SK-N-SH (cell line): ENCODE measurements at regions not wholly inside any gene's neighbourhood (a gene's known extent, or its start where the extent isn't known, plus 50 kb on each side); places are given as distances from the start of the nearest gene placed in this dataset.
"Not testable (repeated sequence)": the region's sequence is repeated elsewhere in the genome, so short reads cannot be mapped to it uniquely, and the experiment has no call there.

ENCODE experiments used
- CTCF ChIA-PET: fragments of 300-600, 350-600 bp; formaldehyde crosslinking; extraction: SDS; loops from one replicate; lab custom pipeline; 2021; lab: Yijun Ruan, JAX
- POLR2A ChIA-PET: fragments of 350-600 bp; sonication (Branson Sonifier 250); formaldehyde crosslinking; extraction: SDS; loops from one replicate; lab custom pipeline; 2020; ENCODE audit warnings: antibody characterized with exemption, inconsistent platforms; lab: Yijun Ruan, JAX
- DNase-seq: peaks from one replicate; pipeline ENCODE4 v3.0.0; 2012
- H2AFZ ChIP-seq: fragments of 200-600 bp; sonication (generic); 2 replicates; pipeline ENCODE4 v1.8.1; 2016; ENCODE audit warnings: antibody characterized with exemption, mild to moderate bottlenecking, low read depth
- H3F3A ChIP-seq: fragments of 200-600 bp; sonication (generic); replicated peaks from 2 replicates; pipeline ENCODE3; 2016; ENCODE audit warnings: antibody characterized with exemption, mild to moderate bottlenecking; ENCODE audit not compliant: insufficient read depth
- H3K27ac ChIP-seq, 2 experiments: fragments of 200-500 bp in 1 of 2; fragments of 200-600 bp in 1 of 2; sonication (Bioruptor generic) in 1 of 2; sonication (generic), shearing (Covaris generic) in 1 of 2; 2 replicates each; pipeline versions ENCODE4 v1.5.1 to v1.6.1; 2014 to 2016; ENCODE audit warnings: low read depth in 2 of 2, inconsistent platforms in 1 of 2, low read length in 1 of 2, mild to moderate bottlenecking in 1 of 2, mixed read lengths in 1 of 2
- H3K27me3 ChIP-seq: fragments of 200-600 bp; sonication (generic), shearing (Covaris generic); 2 replicates; pipeline ENCODE4 v1.6.1; 2016; ENCODE audit warnings: mixed run types; ENCODE audit not compliant: insufficient read depth
- H3K36me3 ChIP-seq, 2 experiments: fragments of 200-500 bp in 1 of 2; fragments of 200-600 bp in 1 of 2; sonication (Bioruptor generic) in 1 of 2; sonication (generic) in 1 of 2; replicated peaks in 1 of 2; 2 replicates each; pipeline versions ENCODE3 to v1.5.1; 2014 to 2016; ENCODE audit warnings: low read length in 1 of 2, mild to moderate bottlenecking in 1 of 2; ENCODE audit not compliant: insufficient read depth in 2 of 2, control insufficient read depth in 1 of 2
- H3K4me1 ChIP-seq, 2 experiments: fragments of 200-500 bp in 1 of 2; fragments of 200-600 bp in 1 of 2; sonication (Bioruptor generic) in 1 of 2; sonication (generic), shearing (Covaris generic) in 1 of 2; 2 replicates each; pipeline versions ENCODE4 v1.5.1 to v1.6.1; 2014 to 2016; ENCODE audit warnings: low read depth in 1 of 2, low read length in 1 of 2, mixed run types in 1 of 2; ENCODE audit not compliant: insufficient read depth in 2 of 2, control insufficient read depth in 1 of 2
- H3K4me2 ChIP-seq: fragments of 200-600 bp; sonication (generic), shearing (Covaris generic); 2 replicates; pipeline ENCODE4 v1.6.1; 2017; ENCODE audit warnings: mixed run types
- H3K4me3 ChIP-seq, 2 experiments: fragments of 200-500 bp in 1 of 2; fragments of 200-600 bp in 1 of 2; sonication (Bioruptor generic) in 1 of 2; sonication (generic), shearing (Covaris generic) in 1 of 2; 2 replicates each; pipeline versions ENCODE4 v1.5.1 to v1.8.1; 2014 to 2016; ENCODE audit warnings: low read depth in 2 of 2, inconsistent platforms in 1 of 2, low read length in 1 of 2, mild to moderate bottlenecking in 1 of 2, mixed read lengths in 1 of 2, moderate library complexity in 1 of 2
- H3K79me2 ChIP-seq: fragments of 200-600 bp; sonication (generic); 2 replicates; pipeline ENCODE4 v1.8.1; 2017; ENCODE audit warnings: mild to moderate bottlenecking; ENCODE audit not compliant: insufficient read depth
- H3K9ac ChIP-seq: fragments of 200-600 bp; sonication (generic); 2 replicates; pipeline ENCODE4 v1.6.1; 2017; ENCODE audit warnings: mixed run types
- H3K9me2 ChIP-seq: fragments of 200-600 bp; sonication (generic); 2 replicates; pipeline ENCODE4 v1.6.1; 2017; ENCODE audit warnings: mixed run types
- H3K9me3 ChIP-seq: fragments of 200-600 bp; sonication (generic); 2 replicates; pipeline ENCODE4 v1.6.1; 2017; ENCODE audit warnings: mixed run types, mild to moderate bottlenecking, moderate library complexity
- H4K20me1 ChIP-seq: fragments of 200-600 bp; sonication (generic); 2 replicates; pipeline ENCODE4 v1.6.1; 2017; ENCODE audit warnings: mild to moderate bottlenecking, mixed run types; ENCODE audit not compliant: insufficient read depth
- CHD2 ChIP-seq: fragments of 150-350 bp; IDR thresholded peaks from 2 replicates; pipeline ENCODE4 v1.6.1; 2018; ENCODE audit warnings: low read length; ENCODE audit not compliant: partially characterized antibody
- CTCF ChIP-seq: fragments of 200-600 bp; sonication (generic); IDR thresholded peaks from 2 replicates; pipeline ENCODE4 v1.6.1; 2017; ENCODE audit warnings: antibody characterized with exemption, mild to moderate bottlenecking, moderate library complexity
- ELF1 ChIP-seq: IDR thresholded peaks from 2 replicates; pipeline ENCODE4 v1.4.0; 2012
- EP300 ChIP-seq, 2 experiments: IDR thresholded peaks; 2 replicates each; pipeline versions ENCODE4 v1.4.0 to v1.6.1; 2012; ENCODE audit warnings: borderline replicate concordance in 1 of 2, low read depth in 1 of 2, low read length in 1 of 2
- EZH2phosphoT487 ChIP-seq: fragments of 200-600 bp; sonication (generic); IDR thresholded peaks from 2 replicates; pipeline ENCODE4 v1.6.1; 2017; ENCODE audit warnings: low read depth, mixed run types, mild to moderate bottlenecking, antibody characterized with exemption, moderate library complexity, borderline replicate concordance
- GABPA ChIP-seq: IDR thresholded peaks from 2 replicates; pipeline ENCODE4 v1.4.0; 2012; ENCODE audit warnings: low read depth, mild to moderate bottlenecking
- JUND ChIP-seq: IDR thresholded peaks from 2 replicates; pipeline ENCODE4 v1.4.0; 2012
- NRF1 ChIP-seq: IDR thresholded peaks from 2 replicates; pipeline ENCODE4 v1.6.1; 2012; ENCODE audit warnings: low read depth, mild to moderate bottlenecking, low read length
- PBX3 ChIP-seq: IDR thresholded peaks from 2 replicates; pipeline ENCODE4; 2012
- RCOR1 ChIP-seq: fragments of 150-350 bp; IDR thresholded peaks from 2 replicates; pipeline ENCODE4 v1.6.1; 2017; ENCODE audit warnings: antibody characterized with exemption, low read length
- RXRA ChIP-seq: IDR thresholded peaks from 2 replicates; pipeline ENCODE4 v1.4.0; 2012; ENCODE audit warnings: low read depth, mild to moderate bottlenecking, borderline replicate concordance
- SMC3 ChIP-seq: IDR thresholded peaks from 2 replicates; pipeline ENCODE4 v1.6.1; 2012; ENCODE audit warnings: low read depth, low read length, improper control_type of control experiment
- TAF1 ChIP-seq: IDR thresholded peaks from 2 replicates; pipeline ENCODE4 v1.6.1; 2012; ENCODE audit warnings: low read depth, mild to moderate bottlenecking, low read length, moderate library complexity, borderline replicate concordance
- TCF12 ChIP-seq: IDR thresholded peaks from 2 replicates; pipeline ENCODE4 v1.4.0; 2012
- TEAD4 ChIP-seq: IDR thresholded peaks from 2 replicates; pipeline ENCODE4 v1.4.0; 2012; ENCODE audit warnings: mild to moderate bottlenecking, borderline replicate concordance; ENCODE audit not compliant: insufficient read depth
- WGBS: methylation state at CpG from one replicate; pipeline ENCODE4 v1.1.6; 2017; ENCODE audit warnings: low lambda C conversion rate; 5-methylcytosine and 5-hydroxymethylcytosine counted together
- TF ChIP-seq, protein P1 (sequence below): fragments of 150-350 bp; IDR thresholded peaks from 2 replicates; pipeline ENCODE4 v1.6.1; 2016; ENCODE audit warnings: mild to moderate bottlenecking, low read depth, low read length
- TF ChIP-seq, protein P2 (sequence below): IDR thresholded peaks from 2 replicates; pipeline ENCODE4 v1.4.0; 2012; ENCODE audit warnings: low read depth, borderline replicate concordance
- TF ChIP-seq, protein P3 (sequence below): IDR thresholded peaks from 2 replicates; pipeline ENCODE4 v1.4.0; 2012; ENCODE audit warnings: low read depth, borderline replicate concordance

- H3K4me2 ChIP-seq, H3K27ac ChIP-seq, H3K9ac ChIP-seq, DNase-seq, H2AFZ ChIP-seq, H3K9me3 ChIP-seq, CTCF ChIA-PET, H3K36me3 ChIP-seq, H3K4me3 ChIP-seq, H3K9me2 ChIP-seq, H3F3A ChIP-seq, H4K20me1 ChIP-seq, POLR2A ChIA-PET, H3K79me2 ChIP-seq: not testable (repeated sequence)
- peaks cover 4 to 18% of the 10 kb centered on the region in 2 experiments; a peak in 2 of 4 replicates for H3K4me1 ChIP-seq
- WGBS = 44% methylated on average over 3 of the region's 3 CpGs
- peaks cover 27% of the 10 kb centered on the region for H3K27me3 ChIP-seq
Measured at GRCh38 chr14:22491053-22491452, 98.0 kb downstream of the DAD1 start.

- ChIA-PET CTCF (interaction anchor here (0.8 to 1.9 kb wide), 2 partner anchors 66 to 80 kb away, joined by 3 to 4 read pairs; no protein-coding TSS in a partner anchor), POLR2A (no interaction called here)
- Histone ChIP-seq H3K4me3 (no peak overlapping the region), H3F3A (no peaks in the 10 kb centered on the region), H3K9me2 (no peaks in the 10 kb centered on the region), H3K27me3 (peaks cover 26% of the 10 kb centered on the region), H3K27ac (no peak overlapping the region), H4K20me1 (no peaks in the 10 kb centered on the region), H3K9ac (no peak overlapping the region), H3K36me3 (no peaks in the 10 kb centered on the region), H3K4me2 (no peak overlapping the region), H3K79me2 (no peaks in the 10 kb centered on the region), H2AFZ (no peak overlapping the region), H3K4me1 (peaks cover 5 to 19% of the 10 kb centered on the region in 2 experiments; a peak in 2 of 4 replicates)
- WGBS = 26% methylated on average over 9 of the region's 9 CpGs
- TF ChIP-seq EZH2phosphoT487 = no peak
- no peak for TF ChIP-seq CTCF
- no peak for TF ChIP-seq TCF12
- TF ChIP-seq, protein P1, sequence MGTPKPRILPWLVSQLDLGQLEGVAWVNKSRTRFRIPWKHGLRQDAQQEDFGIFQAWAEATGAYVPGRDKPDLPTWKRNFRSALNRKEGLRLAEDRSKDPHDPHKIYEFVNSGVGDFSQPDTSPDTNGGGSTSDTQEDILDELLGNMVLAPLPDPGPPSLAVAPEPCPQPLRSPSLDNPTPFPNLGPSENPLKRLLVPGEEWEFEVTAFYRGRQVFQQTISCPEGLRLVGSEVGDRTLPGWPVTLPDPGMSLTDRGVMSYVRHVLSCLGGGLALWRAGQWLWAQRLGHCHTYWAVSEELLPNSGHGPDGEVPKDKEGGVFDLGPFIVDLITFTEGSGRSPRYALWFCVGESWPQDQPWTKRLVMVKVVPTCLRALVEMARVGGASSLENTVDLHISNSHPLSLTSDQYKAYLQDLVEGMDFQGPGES = no peak
- TF ChIP-seq, protein P2, sequence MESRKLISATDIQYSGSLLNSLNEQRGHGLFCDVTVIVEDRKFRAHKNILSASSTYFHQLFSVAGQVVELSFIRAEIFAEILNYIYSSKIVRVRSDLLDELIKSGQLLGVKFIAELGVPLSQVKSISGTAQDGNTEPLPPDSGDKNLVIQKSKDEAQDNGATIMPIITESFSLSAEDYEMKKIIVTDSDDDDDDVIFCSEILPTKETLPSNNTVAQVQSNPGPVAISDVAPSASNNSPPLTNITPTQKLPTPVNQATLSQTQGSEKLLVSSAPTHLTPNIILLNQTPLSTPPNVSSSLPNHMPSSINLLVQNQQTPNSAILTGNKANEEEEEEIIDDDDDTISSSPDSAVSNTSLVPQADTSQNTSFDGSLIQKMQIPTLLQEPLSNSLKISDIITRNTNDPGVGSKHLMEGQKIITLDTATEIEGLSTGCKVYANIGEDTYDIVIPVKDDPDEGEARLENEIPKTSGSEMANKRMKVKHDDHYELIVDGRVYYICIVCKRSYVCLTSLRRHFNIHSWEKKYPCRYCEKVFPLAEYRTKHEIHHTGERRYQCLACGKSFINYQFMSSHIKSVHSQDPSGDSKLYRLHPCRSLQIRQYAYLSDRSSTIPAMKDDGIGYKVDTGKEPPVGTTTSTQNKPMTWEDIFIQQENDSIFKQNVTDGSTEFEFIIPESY = no peak
- no peak for TF ChIP-seq TEAD4
- TF ChIP-seq SMC3 = no peak
- TF ChIP-seq ELF1 = no peak
- no peak for TF ChIP-seq TAF1
- TF ChIP-seq RCOR1 = no peak
- TF ChIP-seq PBX3 = no peak
- no peak for TF ChIP-seq GABPA
- TF ChIP-seq, protein P3, sequence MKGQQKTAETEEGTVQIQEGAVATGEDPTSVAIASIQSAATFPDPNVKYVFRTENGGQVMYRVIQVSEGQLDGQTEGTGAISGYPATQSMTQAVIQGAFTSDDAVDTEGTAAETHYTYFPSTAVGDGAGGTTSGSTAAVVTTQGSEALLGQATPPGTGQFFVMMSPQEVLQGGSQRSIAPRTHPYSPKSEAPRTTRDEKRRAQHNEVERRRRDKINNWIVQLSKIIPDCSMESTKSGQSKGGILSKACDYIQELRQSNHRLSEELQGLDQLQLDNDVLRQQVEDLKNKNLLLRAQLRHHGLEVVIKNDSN = no peak
- no peak for TF ChIP-seq JUND
- no peak for TF ChIP-seq EP300 (IDR thresholded peaks at IDR 0.05; ENCODE audit: borderline replicate concordance in 1 of 2, low read depth in 1 of 2, low read length in 1 of 2)
- no peak for TF ChIP-seq RXRA
- TF ChIP-seq NRF1 = no peak
- TF ChIP-seq CHD2 = no peak
- TF ChIP-seq, all 33 proteins: peak for 0
- DNase-seq = no peak
- no peaks in the 10 kb centered on the region for H3K9me3 ChIP-seq
Measured at GRCh38 chr14:22489957-22490950, 98.8 kb downstream of the DAD1 start.
